Calu3 (cell line): ENCODE measurements at regions not wholly inside any gene's neighbourhood (a gene's known extent, or its start where the extent isn't known, plus 50 kb on each side); places are given as distances from the start of the nearest gene placed in this dataset.
"Not testable (repeated sequence)": the region's sequence is repeated elsewhere in the genome, so short reads cannot be mapped to it uniquely, and the experiment has no call there.

Experiments used
- BruUV-seq: library from RNA; stranded (reverse); fragments of 400-500 nt; replicated peaks from 2 replicates; lab custom pipeline; 2021; lab: Mats Ljungman, UMichigan
- CTCF ChIA-PET: fragments of 300-600 bp; sonication (Branson Sonifier 250); formaldehyde crosslinking; loops from one replicate; lab custom pipeline; 2022; ENCODE audit warnings: antibody characterized with exemption; lab: Charles Lee
- DNase-seq: peaks from one replicate; pipeline ENCODE4 v3.0.0; 2022
- H3K27ac Mint-ChIP-seq: one replicate; pipeline ENCODE4 v1.8.0; 2022; ENCODE audit warnings: mixed read lengths; ENCODE audit not compliant: unreplicated experiment
- H3K27me3 Mint-ChIP-seq: one replicate; pipeline ENCODE4 v1.8.0; 2022; ENCODE audit warnings: mixed read lengths; ENCODE audit not compliant: unreplicated experiment
- H3K36me3 Mint-ChIP-seq: one replicate; pipeline ENCODE4 v1.8.0; 2022; ENCODE audit warnings: mild to moderate bottlenecking, moderate library complexity, mixed read lengths; ENCODE audit not compliant: insufficient read depth, unreplicated experiment
- H3K4me1 Mint-ChIP-seq: one replicate; pipeline ENCODE4 v1.8.0; 2022; ENCODE audit warnings: mild to moderate bottlenecking, low read depth, mixed read lengths; ENCODE audit not compliant: unreplicated experiment
- H3K4me3 Mint-ChIP-seq: one replicate; pipeline ENCODE4 v1.8.0; 2022; ENCODE audit warnings: mild to moderate bottlenecking, low read depth, moderate library complexity, mixed read lengths; ENCODE audit not compliant: unreplicated experiment
- H3K9me3 Mint-ChIP-seq: one replicate; pipeline ENCODE4 v1.8.0; 2022; ENCODE audit warnings: low read depth, mixed read lengths; ENCODE audit not compliant: unreplicated experiment
- CTCF ChIP-seq: fragments of 200-600 bp; IDR thresholded peaks from one replicate; pipeline ENCODE4 v1.8.0; 2022; ENCODE audit warnings: antibody characterized with exemption; ENCODE audit not compliant: unreplicated experiment
- intact Hi-C: fragments of 100-400 bp; cut with micrococcal nuclease; formaldehyde crosslinking; loops from one replicate; pipeline ENCODE4 v1.10.0; 2022; ENCODE audit not compliant: unreplicated experiment

GRCh38 chr11:127943763-127944162 lies 643.6 kb downstream of the ETS1 start:
- CTCF ChIA-PET = no interaction called here
- no peak for TF ChIP-seq CTCF
- no peak for DNase-seq
- Mint-ChIP-seq H3K36me3 (no peaks in the 10 kb centered on the region), H3K27ac (no peak overlapping the region), H3K27me3 (peaks cover 17% of the 10 kb centered on the region), H3K4me3 (no peak overlapping the region), H3K9me3 (peaks cover 3% of the 10 kb centered on the region), H3K4me1 (no peaks in the 10 kb centered on the region)
- no TSS peak for BruUV-seq
- intact Hi-C loops = no loop called here

- no TSS peak for BruUV-seq
- intact Hi-C loops = no loop called here
- no peak for DNase-seq
- Mint-ChIP-seq H3K4me1 (no peaks in the 10 kb centered on the region), H3K4me3 (no peak overlapping the region), H3K27ac (no peak overlapping the region), H3K36me3 (no peaks in the 10 kb centered on the region), H3K27me3 (peaks cover 17% of the 10 kb centered on the region), H3K9me3 (peaks cover 3% of the 10 kb centered on the region)
- CTCF ChIA-PET = no interaction called here
- TF ChIP-seq CTCF = no peak
Observed at GRCh38 chr11:127943152-127943551, 644.2 kb downstream of the ETS1 start.

GRCh38 chr11:127941554-127941953 lies 645.8 kb downstream of the ETS1 start:
- H3K9me3 Mint-ChIP-seq, H3K4me3 Mint-ChIP-seq, DNase-seq, BruUV-seq, intact Hi-C loops, H3K36me3 Mint-ChIP-seq, CTCF ChIA-PET, H3K27ac Mint-ChIP-seq, H3K4me1 Mint-ChIP-seq: not testable (repeated sequence)
- peaks cover 17% of the 10 kb centered on the region for H3K27me3 Mint-ChIP-seq

- no peak for DNase-seq
Observed at GRCh38 chr11:127939000-127939399, 648.4 kb downstream of the ETS1 start.

More at GRCh38 chr11:127939000-127939399, 648.4 kb downstream of the ETS1 start:
- no peaks in the 10 kb centered on the region for H3K36me3 Mint-ChIP-seq
- BruUV-seq = no TSS peak
- H3K27ac Mint-ChIP-seq = no peak overlapping the region
- intact Hi-C loops = no loop called here
- H3K4me3 Mint-ChIP-seq = no peak overlapping the region
- H3K9me3 Mint-ChIP-seq = peaks cover 3% of the 10 kb centered on the region
- CTCF ChIA-PET = no interaction called here
- no peaks in the 10 kb centered on the region for H3K4me1 Mint-ChIP-seq
- H3K27me3 Mint-ChIP-seq = peaks cover 15% of the 10 kb centered on the region
- TF ChIP-seq CTCF = no peak
